ENCODE measurements at regions not wholly inside any gene's neighbourhood (a gene's known extent, or its start where the extent isn't known, plus 50 kb on each side); places are given as distances from the start of the nearest gene placed in this dataset.

- Histone ChIP-seq H3K79me2 (ENCODE audit: insufficient read depth, low read length) (no peaks in the 10 kb centered on the region), H3K36me3 (ENCODE audit: insufficient read depth, low read length) (no peaks in the 10 kb centered on the region), H2AFZ (ENCODE audit: low read length) (0 out of 2 replicates have a peak overlapping the region, but pooled peaks have one; percentile 20), H4K20me1 (ENCODE audit: insufficient read depth, low read length, poor library complexity, severe bottlenecking) (no peaks in the 10 kb centered on the region), H3K9me3 (ENCODE audit: insufficient read depth, low read depth, low read length) (no peaks in the 10 kb centered on the region), H3K4me1 (ENCODE audit: insufficient read depth, low read length, poor library complexity, severe bottlenecking) (no peaks in the 10 kb centered on the region), H3K9ac (ENCODE audit: low read depth, low read length, poor library complexity, severe bottlenecking) (no peak overlapping the region), H3K27me3 (ENCODE audit: insufficient read depth, low read length, poor library complexity, severe bottlenecking) (no peaks in the 10 kb centered on the region), H3K4me3 (ENCODE audit: low read length, poor library complexity, severe bottlenecking) (no peak overlapping the region), H3F3A (ENCODE audit: low read depth) (no peaks in the 10 kb centered on the region), H3K4me2 (ENCODE audit: low read depth, low read length, poor library complexity, severe bottlenecking) (no peak overlapping the region), H3K9me2 (replicated peaks; ENCODE audit: low read depth, low read length) (no peaks in the 10 kb centered on the region)
- no peak for TF ChIP-seq CTCF (conservative IDR thresholded peaks at IDR 0.05; ENCODE audit: low read length)
- no peak for TF ChIP-seq EZH2phosphoT487 (IDR thresholded peaks at IDR 0.05; ENCODE audit: borderline replicate concordance)
These were observed 334.2 kb upstream of the MAGI2 start for GRCh38 chr7:79787623-79788022.

GRCh38 chr7:79787096-79787495, 333.6 kb upstream of the MAGI2 start:
- Histone ChIP-seq H3K4me1 (ENCODE audit: insufficient read depth, low read length, poor library complexity, severe bottlenecking) (no peaks in the 10 kb centered on the region), H3K9me2 (replicated peaks; ENCODE audit: low read depth, low read length) (no peaks in the 10 kb centered on the region), H3K4me2 (ENCODE audit: low read depth, low read length, poor library complexity, severe bottlenecking) (no peak overlapping the region), H3K79me2 (ENCODE audit: insufficient read depth, low read length) (no peaks in the 10 kb centered on the region), H3K36me3 (ENCODE audit: insufficient read depth, low read length) (no peaks in the 10 kb centered on the region), H3K9ac (ENCODE audit: low read depth, low read length, poor library complexity, severe bottlenecking) (no peak overlapping the region), H3K4me3 (ENCODE audit: low read length, poor library complexity, severe bottlenecking) (no peak overlapping the region), H3F3A (ENCODE audit: low read depth) (no peaks in the 10 kb centered on the region), H4K20me1 (ENCODE audit: insufficient read depth, low read length, poor library complexity, severe bottlenecking) (no peaks in the 10 kb centered on the region), H3K9me3 (ENCODE audit: insufficient read depth, low read depth, low read length) (no peaks in the 10 kb centered on the region), H3K27me3 (ENCODE audit: insufficient read depth, low read length, poor library complexity, severe bottlenecking) (no peaks in the 10 kb centered on the region), H2AFZ (ENCODE audit: low read length) (0 out of 2 replicates have a peak overlapping the region, but pooled peaks have one; percentile 20)
- TF ChIP-seq EZH2phosphoT487 (IDR thresholded peaks at IDR 0.05; ENCODE audit: borderline replicate concordance) (no peak), CTCF (conservative IDR thresholded peaks at IDR 0.05; ENCODE audit: low read length) (no peak)

- no peak overlapping the region for H3K9ac ChIP-seq (ENCODE audit: low read depth, low read length, poor library complexity, severe bottlenecking)
- no peaks in the 10 kb centered on the region for H3K79me2 ChIP-seq (ENCODE audit: insufficient read depth, low read length)
- no peaks in the 10 kb centered on the region for H3K36me3 ChIP-seq (ENCODE audit: insufficient read depth, low read length)
- H3K9me3 ChIP-seq (ENCODE audit: insufficient read depth, low read depth, low read length), result no peaks in the 10 kb centered on the region
- no peaks in the 10 kb centered on the region for H3K4me1 ChIP-seq (ENCODE audit: insufficient read depth, low read length, poor library complexity, severe bottlenecking)
- H3K27me3 ChIP-seq (ENCODE audit: insufficient read depth, low read length, poor library complexity, severe bottlenecking), result no peaks in the 10 kb centered on the region
- no peaks in the 10 kb centered on the region for H3F3A ChIP-seq (ENCODE audit: low read depth)
- no peak overlapping the region for H2AFZ ChIP-seq (ENCODE audit: low read length)
- no peak overlapping the region for H3K4me2 ChIP-seq (ENCODE audit: low read depth, low read length, poor library complexity, severe bottlenecking)
- no peaks in the 10 kb centered on the region for H3K9me2 ChIP-seq (replicated peaks; ENCODE audit: low read depth, low read length)
- no peak for TF ChIP-seq CTCF (conservative IDR thresholded peaks at IDR 0.05; ENCODE audit: low read length)
- no peak for TF ChIP-seq EZH2phosphoT487 (IDR thresholded peaks at IDR 0.05; ENCODE audit: borderline replicate concordance)
- H4K20me1 ChIP-seq (ENCODE audit: insufficient read depth, low read length, poor library complexity, severe bottlenecking), result no peaks in the 10 kb centered on the region
- no peak overlapping the region for H3K4me3 ChIP-seq (ENCODE audit: low read length, poor library complexity, severe bottlenecking)
These were observed 332.7 kb upstream of the MAGI2 start for GRCh38 chr7:79786187-79786586.
